ENCODE measurements at regions not wholly inside any gene's neighbourhood (a gene's known extent, or its start where the extent isn't known, plus 50 kb on each side); places are given as distances from the start of the nearest gene placed in this dataset.
"Not testable (repeated sequence)": the region's sequence is repeated elsewhere in the genome, so short reads cannot be mapped to it uniquely, and the experiment has no call there.

- no peak for DNase-seq (ENCODE audit: extremely low read depth, low read depth, low spot score)
Observed at GRCh38 chr20:4635781-4636180, 50.5 kb upstream of the PRNP start.

GRCh38 chr20:4635342-4635741, 50.9 kb upstream of the PRNP start:
- no peak for DNase-seq (ENCODE audit: extremely low read depth, low read depth, low spot score)

GRCh38 chr20:4633780-4634179, 52.5 kb upstream of the PRNP start:
- peak; percentile 80 for DNase-seq (ENCODE audit: extremely low read depth, low read depth, low spot score)

- no peak for DNase-seq (ENCODE audit: extremely low read depth, low read depth, low spot score)
Observed at GRCh38 chr20:4633379-4633778, 52.9 kb upstream of the PRNP start.

- DNase-seq (ENCODE audit: extremely low read depth, low read depth, low spot score): no peak
Observed at GRCh38 chr20:4632876-4633275, 53.4 kb upstream of the PRNP start.

- peak; percentile 51 for DNase-seq (ENCODE audit: extremely low read depth, low read depth, low spot score)
Observed at GRCh38 chr20:4626228-4626627, 60.0 kb upstream of the PRNP start.

- no peak for DNase-seq (ENCODE audit: extremely low read depth, low read depth, low spot score)
Observed at GRCh38 chr20:4625687-4626086, 60.6 kb upstream of the PRNP start.

- not testable (repeated sequence) for DNase-seq (ENCODE audit: extremely low read depth, low read depth, low spot score)
Observed at GRCh38 chr20:4624675-4625336, 61.5 kb upstream of the PRNP start.

- not testable (repeated sequence) for DNase-seq (ENCODE audit: extremely low read depth, low read depth, low spot score)
Observed at GRCh38 chr20:4619144-4619543, 67.1 kb upstream of the PRNP start.

GRCh38 chr20:4617484-4617883, 68.8 kb upstream of the PRNP start:
- no peak for DNase-seq (ENCODE audit: extremely low read depth, low read depth, low spot score)

- no peak for DNase-seq (ENCODE audit: extremely low read depth, low read depth, low spot score)
Observed at GRCh38 chr20:4617019-4617418, 69.2 kb upstream of the PRNP start.

- peak; percentile 64 for DNase-seq (ENCODE audit: extremely low read depth, low read depth, low spot score)
Observed at GRCh38 chr20:4613718-4614620, 72.3 kb upstream of the PRNP start.

- no peak for DNase-seq (ENCODE audit: extremely low read depth, low read depth, low spot score)
Observed at GRCh38 chr20:4613184-4613583, 73.1 kb upstream of the PRNP start.

GRCh38 chr20:4610871-4611270, 75.4 kb upstream of the PRNP start:
- DNase-seq (ENCODE audit: extremely low read depth, low read depth, low spot score): no peak

GRCh38 chr20:4609511-4609910, 76.7 kb upstream of the PRNP start:
- DNase-seq (ENCODE audit: extremely low read depth, low read depth, low spot score): no peak

- no peak for DNase-seq (ENCODE audit: extremely low read depth, low read depth, low spot score)
Observed at GRCh38 chr20:4608861-4609260, 77.4 kb upstream of the PRNP start.

GRCh38 chr20:4607287-4607713, 79.0 kb upstream of the PRNP start:
- DNase-seq (ENCODE audit: extremely low read depth, low read depth, low spot score): peak; percentile 33

GRCh38 chr20:4606051-4606450, 80.2 kb upstream of the PRNP start:
- no peak for DNase-seq (ENCODE audit: extremely low read depth, low read depth, low spot score)

- no peak for DNase-seq (ENCODE audit: extremely low read depth, low read depth, low spot score)
Observed at GRCh38 chr20:4605166-4605565, 81.1 kb upstream of the PRNP start.

- no peak for DNase-seq (ENCODE audit: extremely low read depth, low read depth, low spot score)
Observed at GRCh38 chr20:4604580-4604979, 81.7 kb upstream of the PRNP start.

- no peak for DNase-seq (ENCODE audit: extremely low read depth, low read depth, low spot score)
Observed at GRCh38 chr20:4603724-4604123, 82.5 kb upstream of the PRNP start.

GRCh38 chr20:4602297-4602631, 84.0 kb upstream of the PRNP start:
- DNase-seq (ENCODE audit: extremely low read depth, low read depth, low spot score): no peak
